Adrenal gland (tissue), 5 donors: ENCODE measurements at regions not wholly inside any gene's neighbourhood (a gene's known extent, or its start where the extent isn't known, plus 50 kb on each side); places are given as distances from the start of the nearest gene placed in this dataset.

Experiments
- CTCF ChIP-seq, 6 experiments: fragments of 450-650 bp in 4 of 6; fragments of 200-600 bp in 2 of 6; sonication (generic) in 1 of 6; IDR thresholded peaks; 1 replicate in 5 of 6; 2 replicates in 1 of 6; pipeline versions ENCODE4 v1.5.1 to v1.8.0; 2016 to 2021; ENCODE audit warnings: antibody characterized with exemption in 6 of 6, mild to moderate bottlenecking in 2 of 6, moderate library complexity in 1 of 6
- POLR2A ChIP-seq, 2 donors: fragments of 450-650 bp; IDR thresholded peaks; one replicate each; pipeline ENCODE4 v1.6.1; 2017; ENCODE audit warnings: antibody characterized with exemption in 2 of 2, mild to moderate bottlenecking in 2 of 2, moderate library complexity in 1 of 2
- donor health status: DM: no; HTN: no; CAD: no.

GRCh38 chr12:58071994-58072393 is 130.6 kb downstream of the ATP23 start:
- TF ChIP-seq CTCF (IDR thresholded peaks at IDR 0.05) = no peak
- no peak for TF ChIP-seq POLR2A (IDR thresholded peaks at IDR 0.05)
